ENCODE measurements at regions not wholly inside any gene's neighbourhood (a gene's known extent, or its start where the extent isn't known, plus 50 kb on each side); places are given as distances from the start of the nearest gene placed in this dataset.

DNA sequence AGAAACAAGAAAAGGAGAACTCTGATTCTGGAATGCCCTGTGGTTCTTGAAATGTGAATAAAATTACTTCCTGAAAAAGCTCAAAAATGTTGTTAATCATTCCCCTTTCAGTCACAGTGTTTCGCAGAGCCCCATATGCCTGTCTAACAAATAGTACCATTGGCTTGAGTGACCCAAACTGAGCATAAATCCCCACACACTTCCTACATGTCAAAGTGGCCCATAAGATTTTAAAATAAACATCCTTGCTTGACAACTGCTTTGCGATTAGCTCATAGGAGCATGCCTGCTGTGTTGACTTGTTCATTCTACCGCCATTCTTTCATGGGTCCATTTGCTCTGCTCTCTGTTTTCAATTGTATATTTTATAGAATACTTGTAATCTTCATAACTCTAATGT, 377.8 kb upstream of the SMIM21 start:
- intact Hi-C loops (cut with DNase I), result no loop called here

DNA sequence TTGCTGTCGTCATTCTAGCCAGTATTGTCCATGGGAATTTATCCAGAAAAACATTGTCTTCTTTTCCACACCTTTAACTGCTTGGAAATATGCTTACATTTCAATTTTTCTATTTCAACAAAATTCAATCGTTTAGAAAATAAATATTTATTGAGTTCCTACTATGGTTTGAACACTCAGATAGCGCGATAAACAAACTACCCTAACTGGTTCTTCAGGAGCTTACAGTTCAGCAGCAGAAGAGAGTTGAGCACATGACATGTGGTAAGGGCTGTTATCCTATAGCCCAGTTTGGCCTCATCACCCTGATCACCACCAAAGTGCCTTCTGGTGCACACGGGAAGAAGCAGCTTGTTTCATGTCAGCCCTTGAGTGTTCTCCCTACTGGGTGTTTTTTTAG, 375.2 kb upstream of the SMIM21 start:
- intact Hi-C loops (cut with DNase I), result no loop called here
- Histone ChIP-seq H3K36me3 (no peaks in the 10 kb centered on the region), H3K27me3 (no peaks in the 10 kb centered on the region), H3K4me1 (no peaks in the 10 kb centered on the region), H3K9me3 (no peaks in the 10 kb centered on the region), H3K27ac (no peak overlapping the region), H3K4me3 (no peak overlapping the region)
- no peak for DNase-seq (ENCODE audit: low spot score in 2 of 2)
- TF ChIP-seq, protein P1, sequence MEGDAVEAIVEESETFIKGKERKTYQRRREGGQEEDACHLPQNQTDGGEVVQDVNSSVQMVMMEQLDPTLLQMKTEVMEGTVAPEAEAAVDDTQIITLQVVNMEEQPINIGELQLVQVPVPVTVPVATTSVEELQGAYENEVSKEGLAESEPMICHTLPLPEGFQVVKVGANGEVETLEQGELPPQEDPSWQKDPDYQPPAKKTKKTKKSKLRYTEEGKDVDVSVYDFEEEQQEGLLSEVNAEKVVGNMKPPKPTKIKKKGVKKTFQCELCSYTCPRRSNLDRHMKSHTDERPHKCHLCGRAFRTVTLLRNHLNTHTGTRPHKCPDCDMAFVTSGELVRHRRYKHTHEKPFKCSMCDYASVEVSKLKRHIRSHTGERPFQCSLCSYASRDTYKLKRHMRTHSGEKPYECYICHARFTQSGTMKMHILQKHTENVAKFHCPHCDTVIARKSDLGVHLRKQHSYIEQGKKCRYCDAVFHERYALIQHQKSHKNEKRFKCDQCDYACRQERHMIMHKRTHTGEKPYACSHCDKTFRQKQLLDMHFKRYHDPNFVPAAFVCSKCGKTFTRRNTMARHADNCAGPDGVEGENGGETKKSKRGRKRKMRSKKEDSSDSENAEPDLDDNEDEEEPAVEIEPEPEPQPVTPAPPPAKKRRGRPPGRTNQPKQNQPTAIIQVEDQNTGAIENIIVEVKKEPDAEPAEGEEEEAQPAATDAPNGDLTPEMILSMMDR (IDR thresholded peaks at IDR 0.05), result no peak

More for the DNA sequence above, 377.8 kb upstream of the SMIM21 start:
- no peak for DNase-seq (ENCODE audit: low spot score in 2 of 2)
- Histone ChIP-seq H3K27ac (no peak overlapping the region), H3K27me3 (no peaks in the 10 kb centered on the region), H3K36me3 (no peaks in the 10 kb centered on the region), H3K4me3 (no peak overlapping the region), H3K9me3 (no peaks in the 10 kb centered on the region), H3K4me1 (no peaks in the 10 kb centered on the region)
- TF ChIP-seq, protein P1 (IDR thresholded peaks at IDR 0.05), result no peak

- Histone ChIP-seq H3K4me3 (no peak overlapping the region), H3K4me1 (no peaks in the 10 kb centered on the region), H3K9me3 (no peaks in the 10 kb centered on the region), H3K36me3 (no peaks in the 10 kb centered on the region), H3K27ac (no peak overlapping the region), H3K27me3 (no peaks in the 10 kb centered on the region)
- TF ChIP-seq, protein P1 (IDR thresholded peaks at IDR 0.05), result no peak
- DNase-seq (ENCODE audit: low spot score in 2 of 2), result no peak
- intact Hi-C loops (cut with DNase I), result no loop called here
Measured at GRCh38 chr18:75801178-75801577, 373.7 kb upstream of the SMIM21 start.

GRCh38 chr18:75800331-75800648, 372.8 kb upstream of the SMIM21 start:
- no peak overlapping the region for H3K4me3 ChIP-seq
- no peak overlapping the region for H3K27ac ChIP-seq
- no peaks in the 10 kb centered on the region for H3K27me3 ChIP-seq
- DNase-seq (ENCODE audit: low spot score in 2 of 2), result no peak
- no peaks in the 10 kb centered on the region for H3K36me3 ChIP-seq
- no peaks in the 10 kb centered on the region for H3K4me1 ChIP-seq
- TF ChIP-seq, protein P1 (IDR thresholded peaks at IDR 0.05), result no peak
- H3K9me3 ChIP-seq, result no peaks in the 10 kb centered on the region
- intact Hi-C loops (cut with DNase I), result no loop called here

DNA sequence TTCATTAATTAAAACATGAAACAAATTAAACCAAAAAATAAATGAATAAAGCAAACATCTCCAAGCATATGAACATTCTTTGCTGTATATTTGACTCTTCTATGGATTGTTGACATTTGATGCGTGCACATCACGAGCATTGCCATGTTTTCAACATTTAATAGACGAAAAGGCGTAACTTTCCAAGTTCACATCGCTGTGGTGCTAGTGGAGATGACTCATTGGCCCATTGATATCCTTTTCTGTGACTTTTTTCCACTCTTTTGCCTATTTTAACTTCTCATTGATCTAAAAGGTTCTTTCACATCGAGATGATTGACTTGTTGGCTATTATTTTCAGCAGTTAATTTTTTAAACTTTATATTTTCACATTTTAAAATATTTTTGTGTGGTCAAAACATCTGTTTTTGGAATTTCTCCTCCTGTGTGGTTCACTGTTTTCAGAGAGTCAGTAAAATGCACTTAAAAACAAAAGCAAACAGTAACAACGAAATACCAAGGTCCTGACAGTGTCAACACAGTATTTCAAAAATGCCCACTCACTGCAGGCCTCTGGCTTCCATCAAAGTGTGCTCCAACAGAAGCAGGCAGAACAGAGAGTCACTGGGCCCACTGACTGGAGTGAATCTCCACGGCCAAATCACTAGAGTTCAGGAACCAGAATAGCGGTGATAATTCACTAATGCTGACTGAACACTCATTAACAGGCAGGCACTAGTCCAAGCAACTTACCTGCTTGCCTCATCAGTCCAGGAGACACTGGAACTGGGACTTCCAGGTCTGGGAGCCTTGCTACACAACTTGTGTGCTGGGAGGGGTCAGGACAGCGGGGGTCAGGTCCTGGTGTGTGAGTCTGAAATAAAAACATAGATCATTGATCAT, 372.2 kb upstream of the SMIM21 start:
- no peak for DNase-seq (ENCODE audit: low spot score in 2 of 2)
- no peak overlapping the region for H3K4me3 ChIP-seq
- intact Hi-C loops (cut with DNase I), result loop anchor here (1.0 kb wide), 1 partner anchor 10 kb away; no protein-coding TSS in a partner anchor
- H3K27ac ChIP-seq, result no peak overlapping the region
- H3K36me3 ChIP-seq, result no peaks in the 10 kb centered on the region
- no peaks in the 10 kb centered on the region for H3K4me1 ChIP-seq
- TF ChIP-seq, protein P1 (IDR thresholded peaks at IDR 0.05), result no peak
- no peaks in the 10 kb centered on the region for H3K9me3 ChIP-seq
- no peaks in the 10 kb centered on the region for H3K27me3 ChIP-seq

Data from ascending aorta (tissue), 2 donors.